ENCODE measurements at regions not wholly inside any gene's neighbourhood (a gene's known extent, or its start where the extent isn't known, plus 50 kb on each side); places are given as distances from the start of the nearest gene placed in this dataset.

DNA sequence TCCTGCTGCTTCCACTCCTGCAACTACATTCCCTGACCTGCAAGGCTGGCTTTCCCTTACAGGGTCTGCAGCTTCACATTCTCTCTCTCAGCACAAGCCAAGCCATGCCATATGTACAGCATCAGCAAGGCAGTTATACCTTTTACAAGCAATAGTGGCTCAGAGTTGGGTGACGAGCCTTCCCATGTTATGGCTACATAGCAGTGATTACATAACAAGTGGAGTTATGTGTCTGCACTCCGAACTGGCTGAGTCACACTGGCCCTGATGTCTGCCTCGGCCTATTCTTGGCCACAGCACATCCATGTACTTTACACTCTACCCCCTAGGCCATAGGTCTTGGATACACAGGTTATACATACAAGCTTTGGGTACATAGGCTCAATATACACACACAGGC lies 52.0 kb upstream of the SNCAIP start:
- no peak for DNase-seq (ENCODE audit: low spot score)
- BruUV-seq (replicated peaks) = no TSS peak
- no peaks in the 10 kb centered on the region for H3K4me1 ChIP-seq (ENCODE audit: insufficient read depth, low read length, poor library complexity, severe bottlenecking)
- ChIA-PET POLR2A (ENCODE audit: low non-redundant PET) (no interaction called here), CTCF (no interaction called here)
- H3K9me3 ChIP-seq (ENCODE audit: low read depth, low read length, poor library complexity, severe bottlenecking) = peaks cover 20% of the 10 kb centered on the region
- no peak overlapping the region for H3K4me3 ChIP-seq (ENCODE audit: low read depth, low read length, poor library complexity, severe bottlenecking)
- H3K27me3 ChIP-seq (replicated peaks; ENCODE audit: insufficient read depth, low read depth, low read length, poor library complexity) = no peaks in the 10 kb centered on the region
- intact Hi-C loops (cut with micrococcal nuclease; ENCODE audit: unreplicated experiment) = no loop called here
- H3K27ac ChIP-seq (ENCODE audit: low read depth, low read length, poor library complexity, severe bottlenecking) = no peak overlapping the region
- no peaks in the 10 kb centered on the region for H3K36me3 ChIP-seq (ENCODE audit: insufficient read depth, low read length, poor library complexity, severe bottlenecking)
- TF ChIP-seq, protein P1, sequence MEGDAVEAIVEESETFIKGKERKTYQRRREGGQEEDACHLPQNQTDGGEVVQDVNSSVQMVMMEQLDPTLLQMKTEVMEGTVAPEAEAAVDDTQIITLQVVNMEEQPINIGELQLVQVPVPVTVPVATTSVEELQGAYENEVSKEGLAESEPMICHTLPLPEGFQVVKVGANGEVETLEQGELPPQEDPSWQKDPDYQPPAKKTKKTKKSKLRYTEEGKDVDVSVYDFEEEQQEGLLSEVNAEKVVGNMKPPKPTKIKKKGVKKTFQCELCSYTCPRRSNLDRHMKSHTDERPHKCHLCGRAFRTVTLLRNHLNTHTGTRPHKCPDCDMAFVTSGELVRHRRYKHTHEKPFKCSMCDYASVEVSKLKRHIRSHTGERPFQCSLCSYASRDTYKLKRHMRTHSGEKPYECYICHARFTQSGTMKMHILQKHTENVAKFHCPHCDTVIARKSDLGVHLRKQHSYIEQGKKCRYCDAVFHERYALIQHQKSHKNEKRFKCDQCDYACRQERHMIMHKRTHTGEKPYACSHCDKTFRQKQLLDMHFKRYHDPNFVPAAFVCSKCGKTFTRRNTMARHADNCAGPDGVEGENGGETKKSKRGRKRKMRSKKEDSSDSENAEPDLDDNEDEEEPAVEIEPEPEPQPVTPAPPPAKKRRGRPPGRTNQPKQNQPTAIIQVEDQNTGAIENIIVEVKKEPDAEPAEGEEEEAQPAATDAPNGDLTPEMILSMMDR (conservative IDR thresholded peaks at IDR 0.05; ENCODE audit: low read depth, low read length) = no peak
- TF ChIP-seq EZH2 (IDR thresholded peaks at IDR 0.05; ENCODE audit: borderline replicate concordance, low read depth, low read length, poor library complexity, severe bottlenecking) = no peak

DNA sequence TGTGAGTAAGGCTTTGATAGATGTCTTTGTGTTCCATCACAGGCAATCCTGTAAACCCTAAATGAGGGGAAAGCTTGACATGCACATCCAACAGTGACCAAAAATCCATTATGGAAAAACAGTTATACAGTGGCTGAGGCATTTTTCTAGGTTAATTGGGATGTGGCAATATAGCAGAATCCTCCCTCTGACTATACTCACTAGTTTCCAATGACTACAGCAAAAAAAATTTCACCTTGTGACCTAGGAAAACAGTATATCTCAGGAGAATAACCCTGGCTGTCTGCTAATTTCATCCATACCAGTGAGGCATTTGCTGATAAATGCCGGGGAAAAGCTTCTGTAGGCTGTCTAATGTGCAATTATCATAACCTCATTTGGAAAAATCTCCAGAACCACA lies 49.9 kb upstream of the SNCAIP start:
- Histone ChIP-seq H3K27me3 (replicated peaks; ENCODE audit: insufficient read depth, low read depth, low read length, poor library complexity) (no peaks in the 10 kb centered on the region), H3K36me3 (ENCODE audit: insufficient read depth, low read length, poor library complexity, severe bottlenecking) (no peaks in the 10 kb centered on the region), H3K9me3 (ENCODE audit: low read depth, low read length, poor library complexity, severe bottlenecking) (peaks cover 7% of the 10 kb centered on the region), H3K4me1 (ENCODE audit: insufficient read depth, low read length, poor library complexity, severe bottlenecking) (no peaks in the 10 kb centered on the region), H3K27ac (ENCODE audit: low read depth, low read length, poor library complexity, severe bottlenecking) (no peak overlapping the region), H3K4me3 (ENCODE audit: low read depth, low read length, poor library complexity, severe bottlenecking) (no peak overlapping the region)
- POLR2A ChIA-PET (ENCODE audit: low non-redundant PET) = no interaction called here
- CTCF ChIA-PET = no interaction called here
- no peak for DNase-seq (ENCODE audit: low spot score)
- intact Hi-C loops (cut with micrococcal nuclease; ENCODE audit: unreplicated experiment) = no loop called here
- BruUV-seq (replicated peaks) = no TSS peak
- TF ChIP-seq EZH2 (IDR thresholded peaks at IDR 0.05; ENCODE audit: borderline replicate concordance, low read depth, low read length, poor library complexity, severe bottlenecking) = no peak
- TF ChIP-seq, protein P1 (conservative IDR thresholded peaks at IDR 0.05; ENCODE audit: low read depth, low read length) = no peak

Measured in A673 (cell line).